Right lobe of liver (tissue), 4 donors: ENCODE measurements at regions not wholly inside any gene's neighbourhood (a gene's known extent, or its start where the extent isn't known, plus 50 kb on each side); places are given as distances from the start of the nearest gene placed in this dataset.

Experiments
- POLR2A ChIP-seq: fragments of 450-650 bp; IDR thresholded peaks from one replicate; pipeline ENCODE4 v1.6.1; 2017; ENCODE audit warnings: antibody characterized with exemption, mild to moderate bottlenecking
- TF ChIP-seq, protein P1 (sequence below), 4 donors: fragments of 200-600 bp in 3 of 4; fragments of 450-650 bp in 1 of 4; IDR thresholded peaks; one replicate each; pipeline versions ENCODE4 v1.5.1 to v1.8.0; 2016 to 2022; ENCODE audit warnings: antibody characterized with exemption in 4 of 4, mild to moderate bottlenecking in 2 of 4
- donor health status: DM: no; HTN: no; CAD: no.
- donor health status: DM: no; HTN: no; CAD: no.
- donor health status: DM: no; HTN: yes; CAD: no.

GRCh38 chr12:28054583-28054982 is 82.0 kb upstream of the PTHLH start:
- TF ChIP-seq, protein P1, sequence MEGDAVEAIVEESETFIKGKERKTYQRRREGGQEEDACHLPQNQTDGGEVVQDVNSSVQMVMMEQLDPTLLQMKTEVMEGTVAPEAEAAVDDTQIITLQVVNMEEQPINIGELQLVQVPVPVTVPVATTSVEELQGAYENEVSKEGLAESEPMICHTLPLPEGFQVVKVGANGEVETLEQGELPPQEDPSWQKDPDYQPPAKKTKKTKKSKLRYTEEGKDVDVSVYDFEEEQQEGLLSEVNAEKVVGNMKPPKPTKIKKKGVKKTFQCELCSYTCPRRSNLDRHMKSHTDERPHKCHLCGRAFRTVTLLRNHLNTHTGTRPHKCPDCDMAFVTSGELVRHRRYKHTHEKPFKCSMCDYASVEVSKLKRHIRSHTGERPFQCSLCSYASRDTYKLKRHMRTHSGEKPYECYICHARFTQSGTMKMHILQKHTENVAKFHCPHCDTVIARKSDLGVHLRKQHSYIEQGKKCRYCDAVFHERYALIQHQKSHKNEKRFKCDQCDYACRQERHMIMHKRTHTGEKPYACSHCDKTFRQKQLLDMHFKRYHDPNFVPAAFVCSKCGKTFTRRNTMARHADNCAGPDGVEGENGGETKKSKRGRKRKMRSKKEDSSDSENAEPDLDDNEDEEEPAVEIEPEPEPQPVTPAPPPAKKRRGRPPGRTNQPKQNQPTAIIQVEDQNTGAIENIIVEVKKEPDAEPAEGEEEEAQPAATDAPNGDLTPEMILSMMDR (IDR thresholded peaks at IDR 0.05) = no peak
- TF ChIP-seq POLR2A = no peak
